ENCODE measurements at regions not wholly inside any gene's neighbourhood (a gene's known extent, or its start where the extent isn't known, plus 50 kb on each side); places are given as distances from the start of the nearest gene placed in this dataset.
"Not testable (repeated sequence)": the region's sequence is repeated elsewhere in the genome, so short reads cannot be mapped to it uniquely, and the experiment has no call there.

DNA sequence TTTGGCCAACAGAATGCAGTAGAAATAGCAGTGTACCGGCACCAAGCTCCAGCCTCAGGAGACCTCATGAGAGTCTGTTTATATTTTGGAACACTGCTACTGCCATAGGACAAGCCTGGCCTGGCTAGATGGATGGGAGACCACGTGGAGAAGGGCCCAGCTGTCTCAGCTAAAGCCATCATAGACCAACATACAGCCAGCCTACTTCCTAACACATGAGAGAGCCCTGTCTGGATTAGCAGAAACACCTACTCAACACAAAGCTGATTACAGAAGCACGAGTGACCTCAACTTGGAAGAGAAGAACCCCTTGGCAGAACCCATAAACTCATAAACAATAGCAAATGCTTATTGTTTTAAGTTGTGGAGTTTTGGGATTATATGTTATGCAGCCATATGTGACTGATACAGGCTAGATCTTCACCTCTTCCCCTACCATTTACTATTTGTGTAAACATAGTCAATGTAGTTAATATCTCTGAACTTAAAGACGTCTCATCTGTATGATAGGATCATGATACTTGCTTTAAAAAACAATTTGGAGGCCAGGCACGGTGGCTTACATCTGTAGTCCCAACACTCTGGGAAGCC lies 199.4 kb upstream of the ZNF217 start:
- no peak for DNase-seq

DNA sequence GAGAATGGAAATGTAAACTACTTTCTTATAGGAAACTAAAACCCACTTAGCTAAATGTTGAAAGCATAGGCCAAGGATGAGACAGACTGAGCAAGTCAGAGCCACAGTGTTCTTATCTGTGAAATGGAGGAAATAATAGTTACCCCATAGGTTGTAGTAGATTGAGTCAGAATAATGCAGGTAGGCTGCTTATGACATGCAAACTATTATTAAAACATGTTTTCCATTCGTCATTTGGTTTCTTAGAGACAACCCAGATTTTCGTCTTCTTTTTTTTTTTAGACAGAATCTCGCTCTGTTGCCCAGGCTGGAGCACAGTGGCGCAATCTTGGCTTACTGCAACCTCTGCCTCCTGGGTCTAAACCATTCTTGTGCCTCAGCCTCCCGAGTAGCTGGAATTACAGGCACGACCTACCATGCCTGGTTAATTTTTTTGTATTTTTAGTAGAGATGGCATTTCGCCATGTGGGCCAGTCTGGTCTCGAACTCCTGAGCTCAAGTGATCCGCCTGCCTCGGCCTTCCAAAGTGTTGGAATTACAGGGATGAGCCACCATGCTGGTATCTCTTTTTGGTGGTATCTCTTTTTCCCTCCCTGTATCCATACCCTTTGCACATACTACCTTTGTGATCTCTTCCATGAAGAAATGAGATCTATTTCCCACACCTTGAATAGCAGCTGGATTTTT lies 196.5 kb upstream of the ZNF217 start:
- no peak for DNase-seq

DNA sequence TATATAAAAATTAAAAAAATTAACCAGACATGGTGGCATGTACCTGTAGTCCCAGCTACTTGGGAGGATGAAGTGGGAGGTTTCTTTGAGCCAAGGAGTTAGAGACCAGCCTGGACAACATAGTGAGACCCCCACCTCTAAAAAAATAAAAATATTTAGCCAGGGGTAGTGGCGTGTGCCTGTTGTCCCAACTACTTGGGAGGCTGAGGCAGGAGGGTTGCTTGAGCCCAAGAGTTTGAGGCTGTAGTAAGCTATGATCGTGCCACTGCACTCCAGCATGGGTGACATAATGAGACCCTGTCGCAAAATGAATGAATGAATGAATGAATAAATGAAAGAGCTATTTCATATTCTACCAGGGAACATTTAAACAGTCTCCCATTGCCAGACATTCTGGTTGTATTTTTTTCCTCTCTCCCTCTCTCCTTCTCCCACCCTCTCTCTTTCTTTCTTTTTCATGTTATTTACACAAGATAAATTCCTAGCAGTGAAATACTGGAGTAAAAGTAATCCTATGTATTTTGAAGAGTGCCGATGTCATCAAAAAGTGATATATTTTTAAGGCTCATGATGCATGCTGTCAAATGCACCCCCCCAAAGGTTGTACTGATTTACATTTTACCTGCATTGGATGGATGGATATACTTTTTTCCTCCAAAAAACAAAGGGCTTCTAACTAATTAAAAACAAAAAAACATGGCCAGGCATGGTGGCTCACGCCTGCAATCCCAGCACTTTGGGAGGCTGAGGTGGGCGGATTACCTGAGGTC lies 194.8 kb upstream of the ZNF217 start:
- DNase-seq = no peak

DNA sequence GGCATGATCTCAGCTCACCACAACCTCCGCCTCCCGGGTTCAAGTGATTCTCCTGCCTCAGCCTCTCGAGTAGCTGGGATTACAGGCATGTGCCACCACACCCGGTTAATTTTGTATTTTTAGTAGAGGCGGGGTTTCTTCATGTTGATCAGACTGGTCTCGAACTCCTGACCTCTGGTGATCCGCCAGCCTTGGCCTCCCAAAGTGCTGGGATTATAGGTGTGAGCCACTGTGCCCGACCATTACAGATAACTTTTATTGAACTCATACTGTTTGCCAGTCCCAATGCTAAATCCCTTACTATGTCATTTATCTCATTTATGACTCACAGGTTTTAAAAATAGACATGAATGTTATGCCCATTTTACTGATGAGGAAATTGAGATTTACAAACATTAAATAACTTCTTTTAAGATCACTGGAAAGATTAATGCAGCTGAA lies 193.9 kb upstream of the ZNF217 start:
- DNase-seq = not testable (repeated sequence)

DNA sequence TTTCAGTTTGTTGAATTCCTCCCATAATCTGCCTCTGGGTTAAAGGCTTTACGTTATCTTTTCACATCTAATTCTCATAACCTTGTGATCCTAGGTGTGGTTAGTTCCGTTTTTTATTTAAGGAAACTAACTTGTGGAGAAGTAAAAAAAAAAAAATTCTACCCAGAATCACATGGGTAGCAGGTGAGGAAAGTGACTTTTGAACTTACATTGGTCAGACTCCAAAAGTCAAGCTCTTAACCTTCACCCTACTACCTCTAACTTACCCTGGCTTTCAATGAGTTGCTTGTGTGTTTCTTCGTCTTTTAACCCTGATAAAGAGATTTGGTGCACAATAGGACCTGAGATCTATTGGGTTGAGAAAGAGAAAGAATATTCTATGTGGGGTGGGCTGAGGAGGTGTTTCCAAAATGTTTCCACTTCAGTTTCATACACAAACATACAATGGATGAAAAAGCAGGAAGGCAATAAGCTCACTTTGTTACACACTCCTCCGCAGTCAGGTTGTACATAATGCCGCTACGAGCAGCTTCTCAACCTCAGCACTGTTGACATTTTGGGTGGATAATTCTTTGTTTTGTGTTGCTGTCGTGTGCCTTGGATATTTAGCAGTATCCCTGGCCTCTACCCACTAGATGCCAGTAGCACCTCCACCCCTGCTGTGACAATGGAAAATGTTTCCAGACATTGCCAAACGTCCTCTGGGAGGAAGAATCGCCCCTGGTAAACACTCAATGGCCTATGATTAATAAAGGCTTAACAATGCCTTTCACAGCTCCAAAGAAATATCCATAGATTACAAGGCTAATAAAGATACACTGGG lies 193.0 kb upstream of the ZNF217 start:
- no peak for DNase-seq

DNA sequence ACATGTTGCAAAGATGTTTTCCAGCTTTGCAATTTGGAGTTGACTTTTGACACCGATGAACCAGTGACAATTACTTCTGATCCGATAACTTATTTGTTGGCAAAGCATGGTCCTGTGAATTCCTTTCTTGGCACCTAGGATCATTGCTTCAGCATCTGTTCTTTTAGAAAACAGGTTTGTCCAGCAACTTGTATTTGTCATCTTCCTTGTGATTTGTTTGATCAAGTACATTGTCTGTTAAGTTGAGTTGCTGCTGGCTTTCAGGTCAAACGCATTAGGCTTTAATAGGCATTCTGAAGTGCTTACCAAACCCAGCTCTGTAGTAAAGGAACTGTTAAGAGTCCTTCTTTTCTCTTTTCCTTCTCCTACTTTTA lies 192.4 kb upstream of the ZNF217 start:
- no peak for DNase-seq

DNA sequence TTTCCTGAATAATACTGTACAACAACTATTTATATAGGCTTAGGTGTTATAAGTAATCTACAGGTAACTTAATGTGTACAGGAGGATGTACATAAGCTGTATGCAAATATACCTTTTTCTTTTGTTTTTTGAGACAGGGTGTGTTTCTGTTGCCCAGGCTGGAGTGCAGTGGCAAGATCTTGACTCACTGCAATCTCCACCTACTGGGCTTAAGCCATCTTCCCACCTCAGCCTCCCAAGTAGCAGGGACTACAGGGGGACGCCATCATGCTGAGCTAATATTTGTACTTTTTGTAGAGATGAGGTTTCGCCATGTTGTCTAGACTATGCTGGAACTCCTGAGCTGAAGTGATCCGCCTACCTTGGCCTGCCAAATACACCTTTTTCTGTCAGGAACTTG lies 191.7 kb upstream of the ZNF217 start:
- DNase-seq = no peak

DNA sequence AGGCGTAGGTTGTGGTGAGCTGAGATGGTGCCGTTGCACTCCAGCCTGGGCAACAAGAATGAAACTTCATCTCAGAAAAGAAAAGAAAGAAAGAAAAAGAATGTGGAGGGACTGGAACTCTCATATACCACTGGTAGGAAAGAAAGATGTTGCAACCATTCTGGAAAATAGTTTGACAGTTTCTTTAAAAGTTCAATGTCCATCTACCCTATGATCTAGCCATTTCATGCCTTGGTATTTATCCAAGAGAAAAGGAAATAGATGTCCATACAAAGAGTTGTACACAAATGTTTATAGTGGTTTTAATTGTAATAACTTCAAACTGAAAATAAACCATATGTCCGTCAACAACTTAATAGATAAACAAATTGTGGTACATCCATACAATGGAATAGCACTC lies 190.1 kb upstream of the ZNF217 start:
- no peak for DNase-seq

DNA sequence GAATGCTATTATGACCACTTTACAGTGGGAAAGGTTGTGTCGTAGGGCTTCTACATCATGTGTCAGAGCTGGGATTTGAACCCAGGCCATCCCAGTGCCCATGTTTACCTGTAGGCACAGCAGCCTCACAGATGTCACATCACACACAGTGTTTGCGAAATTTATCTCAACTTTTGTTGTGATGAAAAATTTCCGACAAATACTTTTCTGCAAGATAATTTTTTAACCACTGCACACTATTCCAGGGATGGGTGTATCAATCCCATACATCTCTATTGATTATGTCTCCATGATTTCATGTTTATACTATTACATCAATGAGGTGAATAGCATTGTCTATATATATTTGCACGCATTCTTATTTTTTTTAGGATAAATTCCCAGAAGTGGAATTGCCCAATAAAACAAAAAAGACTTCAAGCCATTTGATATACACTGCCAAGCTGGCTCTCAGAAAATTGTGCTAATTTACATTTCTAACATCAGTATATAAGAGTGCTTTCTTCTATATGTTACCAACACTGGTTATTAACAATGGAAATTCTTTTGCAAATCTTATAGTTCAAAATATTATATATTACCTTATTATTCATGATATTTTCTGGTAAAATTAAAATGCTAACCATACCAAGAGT lies 189.1 kb upstream of the ZNF217 start:
- no peak for DNase-seq

DNA sequence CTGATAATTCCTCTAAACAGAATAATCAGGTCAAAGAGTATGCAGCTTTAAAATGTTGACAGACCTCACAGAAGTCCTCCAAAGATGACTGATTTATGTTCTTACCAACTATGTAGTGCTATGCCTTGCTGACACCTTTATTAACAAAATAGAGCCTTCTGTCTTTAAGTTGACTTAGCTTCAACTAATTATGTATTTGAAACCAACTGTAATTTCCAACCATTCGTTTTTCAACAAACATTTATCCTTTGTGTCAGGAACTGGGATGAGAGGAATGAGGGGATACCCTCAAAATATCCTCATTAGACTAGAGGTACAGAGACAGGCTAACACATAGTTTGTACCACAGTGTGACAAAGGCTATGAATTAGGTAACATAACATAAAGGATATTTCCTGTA lies 186.2 kb upstream of the ZNF217 start:
- no peak for DNase-seq

DNA sequence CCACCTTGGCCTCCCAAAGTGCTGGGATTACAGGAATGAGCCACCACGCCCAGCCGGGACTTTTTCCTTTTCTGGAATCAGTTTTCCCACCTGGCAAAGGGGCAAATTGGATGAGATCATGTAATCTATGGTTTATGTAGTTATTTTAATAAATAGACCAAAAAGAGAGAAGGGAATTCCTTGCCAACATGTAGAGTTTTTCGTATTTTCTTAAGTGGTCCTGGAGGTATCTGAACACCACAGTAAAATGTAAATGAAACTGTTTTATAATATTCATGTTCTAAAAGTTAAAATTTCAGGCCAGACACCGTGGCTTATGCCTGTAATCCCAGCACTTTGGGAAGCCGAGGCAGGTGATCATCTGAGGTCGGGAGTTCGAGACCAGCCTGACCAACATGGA lies 185.1 kb upstream of the ZNF217 start:
- DNase-seq = no peak

DNA sequence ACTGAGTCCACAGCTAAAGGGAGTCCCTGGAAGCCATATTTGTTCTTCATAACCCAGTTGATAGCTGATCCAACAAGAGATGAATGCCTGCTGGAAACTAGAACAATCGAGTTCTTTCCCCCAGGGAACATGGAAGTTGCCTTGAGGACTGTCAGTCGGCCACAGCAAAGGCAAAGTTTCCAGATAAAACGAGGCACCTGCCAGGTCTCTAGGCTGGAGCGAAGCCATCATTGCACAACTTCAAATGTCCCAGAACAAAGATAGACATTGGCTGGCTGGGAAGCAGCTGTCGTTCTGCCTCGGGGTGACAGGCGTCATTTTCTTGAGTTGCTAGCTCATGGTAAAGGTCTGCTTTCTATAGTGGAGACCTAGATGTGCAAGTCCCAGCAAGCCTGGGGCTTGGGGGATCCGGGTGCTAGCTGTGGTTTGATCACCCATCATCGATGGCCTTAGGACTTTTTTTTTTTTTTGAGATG lies 184.4 kb upstream of the ZNF217 start:
- DNase-seq = no peak

DNA sequence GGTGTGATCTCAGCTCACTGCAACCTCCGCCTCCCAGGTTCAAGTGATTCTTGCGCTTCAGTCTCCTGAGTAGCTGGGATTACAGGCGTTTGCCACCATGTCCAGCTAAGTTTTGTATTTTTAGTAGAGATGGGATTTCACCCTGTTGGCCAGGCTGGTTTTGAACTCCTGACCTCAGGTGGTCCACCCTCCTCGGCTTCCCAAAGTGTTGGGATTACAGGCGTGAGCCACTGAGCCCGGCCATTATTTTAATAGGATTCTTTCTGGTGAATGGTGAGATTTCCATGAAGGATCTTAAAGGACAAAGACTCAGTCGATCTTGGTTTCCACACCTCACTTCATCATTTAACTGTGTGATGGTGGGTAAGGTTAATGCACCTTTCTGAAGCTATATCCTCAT lies 183.8 kb upstream of the ZNF217 start:
- not testable (repeated sequence) for DNase-seq

DNA sequence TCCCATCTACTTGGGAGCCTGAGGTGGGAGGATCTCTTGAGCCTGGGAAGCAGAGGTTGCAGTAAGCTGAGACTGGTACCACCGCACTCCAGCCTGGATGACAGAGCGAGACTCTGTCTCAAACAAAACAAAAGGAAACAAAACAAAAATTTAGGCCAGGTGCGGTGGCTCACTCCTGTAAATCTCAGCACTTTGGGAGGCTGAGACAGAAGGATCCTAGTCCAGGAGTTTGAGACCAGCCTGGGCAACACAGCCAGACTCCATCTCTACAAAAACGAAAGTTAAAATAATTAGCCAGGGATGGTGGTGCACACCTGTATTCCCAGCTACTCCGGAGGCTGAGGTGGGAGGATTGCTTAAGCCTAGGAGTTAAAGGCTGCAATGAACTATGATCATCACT lies 183.2 kb upstream of the ZNF217 start:
- DNase-seq = no peak

DNA sequence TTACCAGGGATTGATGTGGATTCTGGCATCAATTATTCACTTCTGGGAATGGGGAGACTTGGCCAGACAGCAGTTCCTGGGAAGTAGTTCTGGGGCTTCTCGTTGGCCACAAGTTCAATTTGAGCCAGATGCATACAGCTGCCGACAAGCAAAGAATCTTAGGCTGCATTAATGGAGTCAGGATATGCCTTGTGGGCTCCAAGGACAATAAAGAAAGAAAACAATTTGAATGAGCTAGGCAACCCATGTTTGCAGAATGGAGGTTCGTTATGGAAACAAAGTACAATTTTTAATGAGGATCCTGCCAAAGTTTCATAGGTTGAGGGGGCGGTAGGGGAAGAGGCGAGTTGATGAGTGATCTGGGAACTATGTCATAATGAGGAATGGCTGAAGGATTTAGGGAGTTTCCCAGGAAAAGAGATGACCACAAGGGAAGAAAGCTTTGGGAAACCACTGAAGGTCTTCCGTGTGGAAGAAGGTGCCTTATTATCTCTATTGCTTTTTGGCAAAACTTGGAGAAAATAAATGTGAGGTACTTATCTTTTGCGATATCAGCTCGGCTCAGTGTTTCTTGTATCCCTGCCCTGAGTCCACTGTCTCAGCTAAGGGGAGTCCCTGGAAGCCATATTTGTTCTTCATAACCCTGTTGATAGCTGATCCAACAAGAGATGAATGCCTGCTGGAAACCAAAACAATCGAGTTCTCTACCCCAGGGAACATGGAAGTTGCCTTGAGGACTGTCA lies 181.0 kb upstream of the ZNF217 start:
- DNase-seq = no peak

DNA sequence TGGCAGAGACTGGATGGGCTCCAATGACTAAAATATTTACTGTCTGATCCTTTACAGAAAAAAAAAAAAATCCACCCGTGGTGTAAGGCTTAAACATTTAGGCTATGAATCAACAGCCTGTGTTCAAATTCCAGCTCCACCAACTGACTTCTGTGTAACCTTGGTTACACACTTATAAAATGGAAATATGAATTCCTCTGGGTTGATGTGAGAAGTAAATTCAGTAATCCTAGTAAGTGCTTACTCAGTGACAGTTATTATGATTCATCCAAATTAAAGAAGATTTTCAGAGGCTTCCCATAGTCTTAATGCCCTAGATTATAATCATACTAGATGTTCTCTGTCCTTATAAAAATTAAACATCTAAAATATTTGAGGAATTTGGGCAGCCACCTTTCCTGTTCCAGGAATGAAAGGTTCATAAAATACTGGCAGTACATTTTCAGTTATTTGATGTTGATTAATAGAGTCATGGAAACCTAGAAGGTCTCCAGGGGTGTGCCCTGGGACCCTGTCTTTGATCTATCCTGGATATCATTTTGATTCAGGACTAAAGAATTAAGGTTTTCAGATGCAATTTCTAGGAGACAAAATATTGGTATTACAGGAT lies 180.3 kb upstream of the ZNF217 start:
- DNase-seq = no peak

DNA sequence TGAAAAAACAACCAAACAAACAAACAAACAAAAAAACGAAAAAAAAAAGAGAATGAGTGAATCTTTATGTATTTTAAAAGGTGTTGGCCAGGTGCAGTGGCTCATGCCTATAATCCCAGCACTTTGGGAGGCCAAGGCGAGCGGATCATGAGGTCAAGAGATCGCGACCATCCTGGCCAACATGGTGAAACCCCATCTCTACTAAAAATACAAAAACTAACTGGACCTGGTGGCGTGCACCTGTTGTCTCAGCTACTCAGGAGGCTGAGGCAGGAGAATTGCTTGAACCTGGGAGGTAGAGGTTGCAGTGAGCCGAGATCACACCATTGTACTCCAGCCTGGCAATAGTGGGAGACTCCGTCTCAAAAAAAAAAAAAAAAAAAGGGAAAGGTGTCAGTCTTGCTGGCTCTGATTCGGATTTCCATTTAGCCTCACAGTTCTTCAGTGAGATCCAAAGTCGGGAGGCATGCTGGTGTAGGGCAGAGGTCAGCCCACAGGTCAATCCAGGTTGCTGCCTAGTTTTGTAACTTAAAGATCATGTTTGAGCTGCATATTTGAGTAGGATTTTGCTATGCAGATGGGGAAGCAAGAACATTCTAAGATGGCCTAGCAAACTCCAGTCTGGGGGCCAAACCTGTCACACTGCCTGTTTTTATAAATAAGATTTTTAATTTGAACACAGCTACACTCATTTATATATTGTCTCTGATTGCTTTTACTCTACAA lies 179.6 kb upstream of the ZNF217 start:
- DNase-seq = not testable (repeated sequence)

DNA sequence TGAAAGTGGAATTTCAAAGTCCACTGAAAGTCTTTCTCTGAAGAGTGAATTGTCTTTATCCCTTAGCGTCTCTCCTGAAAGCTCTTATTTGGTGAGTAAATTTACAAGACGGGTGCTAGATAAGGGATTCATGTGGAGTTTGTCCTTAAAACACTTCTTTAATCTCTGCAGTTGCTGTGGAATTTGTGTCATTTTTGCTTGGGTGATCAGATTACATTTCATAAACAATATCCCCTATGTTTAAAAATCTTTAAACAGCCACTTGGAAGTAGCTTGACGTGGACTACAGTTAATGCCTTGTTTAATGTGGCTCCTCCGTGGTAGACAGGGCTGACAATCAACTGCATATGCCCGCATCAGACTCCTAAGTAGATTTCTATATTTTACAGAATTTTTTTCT lies 175.4 kb upstream of the ZNF217 start:
- no peak for DNase-seq

DNA sequence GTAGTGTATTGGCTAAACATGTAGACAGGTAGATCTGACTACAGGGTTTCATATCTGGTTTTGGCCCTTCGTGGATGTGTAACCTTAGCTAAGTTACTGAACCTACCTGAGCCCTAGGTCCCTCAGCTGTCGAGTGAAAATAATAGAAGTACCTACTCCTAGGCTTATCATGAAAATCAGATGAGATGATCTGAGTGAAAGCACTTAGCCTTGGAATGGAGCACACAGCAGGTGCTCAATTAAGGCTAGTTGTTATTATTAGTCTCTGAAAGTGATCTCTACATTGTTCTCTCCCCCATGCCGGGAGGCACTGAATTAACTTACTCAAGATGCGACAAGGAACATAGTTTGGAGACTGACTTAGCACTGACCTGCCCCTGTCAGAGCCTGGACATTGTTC lies 174.7 kb upstream of the ZNF217 start:
- DNase-seq = no peak

DNA sequence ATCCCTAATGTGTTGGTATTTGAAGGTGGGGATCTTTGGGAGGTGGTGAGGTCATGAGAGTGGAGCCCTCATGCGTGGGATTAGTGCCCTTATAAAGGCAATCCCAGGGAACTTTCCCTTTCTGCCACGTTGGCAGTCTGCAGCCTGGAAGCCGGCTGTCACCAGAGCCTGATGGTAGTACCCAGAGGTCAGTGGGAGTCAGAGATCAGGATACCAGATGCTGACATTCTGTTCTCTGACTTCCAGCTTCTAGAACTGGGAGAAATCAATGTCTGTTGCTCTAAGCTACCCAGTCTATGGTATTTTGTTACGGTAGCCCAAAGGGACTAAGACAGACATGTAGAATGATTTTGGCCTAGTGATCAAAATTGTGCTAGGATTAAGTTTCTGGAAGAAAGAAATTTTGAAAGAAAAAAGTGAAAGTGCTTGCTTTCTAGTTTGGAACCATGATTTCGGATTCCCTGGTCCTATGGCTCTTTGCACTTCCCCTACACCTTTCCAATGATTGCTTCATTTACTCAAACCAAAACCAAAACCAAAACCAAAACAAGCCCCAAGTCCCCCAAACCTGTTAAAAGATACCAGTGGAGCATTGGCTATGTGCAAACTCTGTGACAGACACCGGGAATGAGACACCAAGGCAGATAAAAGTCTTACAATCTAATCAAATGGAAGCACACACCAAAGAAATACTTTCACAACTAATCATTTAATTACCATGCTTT lies 173.7 kb upstream of the ZNF217 start:
- no peak for DNase-seq

Measured in SIG-M5 (cell line).